Fibroblast of lung (primary cell): ENCODE measurements at regions not wholly inside any gene's neighbourhood (a gene's known extent, or its start where the extent isn't known, plus 50 kb on each side); places are given as distances from the start of the nearest gene placed in this dataset.

ENCODE experiments used
- EZH2 ChIP-seq: IDR thresholded peaks from 2 replicates; pipeline ENCODE4 v1.5.1; 2012; ENCODE audit warnings: low read length, control low read depth, mild to moderate bottlenecking; ENCODE audit errors: missing control alignments
- TF ChIP-seq, protein P1 (sequence below), 2 donors: IDR thresholded peaks in 1 of 2; conservative IDR thresholded peaks in 1 of 2; 1 replicate in 1 of 2; 2 replicates in 1 of 2; pipeline ENCODE4 v1.5.1; 2011 to 2012; ENCODE audit warnings: low read length in 2 of 2, control low read depth in 1 of 2, inconsistent platforms in 1 of 2, low read depth in 1 of 2, mild to moderate bottlenecking in 1 of 2

DNA sequence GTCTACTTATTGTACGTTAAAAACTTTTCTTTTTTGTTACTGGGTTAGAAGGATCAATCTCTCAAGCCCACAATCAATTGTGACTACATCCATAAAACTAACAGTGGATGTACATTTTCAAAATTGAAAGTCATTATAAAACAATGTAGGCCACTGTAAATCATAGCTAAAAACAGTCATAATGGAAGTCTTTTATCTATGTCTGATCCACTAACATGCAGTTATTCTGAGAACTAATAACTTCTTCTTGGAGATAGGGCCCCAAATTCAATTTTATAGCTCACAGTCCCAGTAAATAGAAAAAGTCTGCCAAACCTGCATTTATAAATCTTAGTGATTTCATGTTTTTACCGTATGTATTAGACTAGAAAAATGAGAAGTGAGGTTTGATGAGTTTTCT, 187.3 kb upstream of the MMS22L start:
- TF ChIP-seq, protein P1, sequence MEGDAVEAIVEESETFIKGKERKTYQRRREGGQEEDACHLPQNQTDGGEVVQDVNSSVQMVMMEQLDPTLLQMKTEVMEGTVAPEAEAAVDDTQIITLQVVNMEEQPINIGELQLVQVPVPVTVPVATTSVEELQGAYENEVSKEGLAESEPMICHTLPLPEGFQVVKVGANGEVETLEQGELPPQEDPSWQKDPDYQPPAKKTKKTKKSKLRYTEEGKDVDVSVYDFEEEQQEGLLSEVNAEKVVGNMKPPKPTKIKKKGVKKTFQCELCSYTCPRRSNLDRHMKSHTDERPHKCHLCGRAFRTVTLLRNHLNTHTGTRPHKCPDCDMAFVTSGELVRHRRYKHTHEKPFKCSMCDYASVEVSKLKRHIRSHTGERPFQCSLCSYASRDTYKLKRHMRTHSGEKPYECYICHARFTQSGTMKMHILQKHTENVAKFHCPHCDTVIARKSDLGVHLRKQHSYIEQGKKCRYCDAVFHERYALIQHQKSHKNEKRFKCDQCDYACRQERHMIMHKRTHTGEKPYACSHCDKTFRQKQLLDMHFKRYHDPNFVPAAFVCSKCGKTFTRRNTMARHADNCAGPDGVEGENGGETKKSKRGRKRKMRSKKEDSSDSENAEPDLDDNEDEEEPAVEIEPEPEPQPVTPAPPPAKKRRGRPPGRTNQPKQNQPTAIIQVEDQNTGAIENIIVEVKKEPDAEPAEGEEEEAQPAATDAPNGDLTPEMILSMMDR (conservative IDR thresholded peaks at IDR 0.05 in 1 of 2, IDR thresholded peaks at IDR 0.05 in 1 of 2; ENCODE audit: low read depth in 1 of 2, low read length in 2 of 2), result no peak
- no peak for TF ChIP-seq EZH2
